ENCODE measurements at regions not wholly inside any gene's neighbourhood (a gene's known extent, or its start where the extent isn't known, plus 50 kb on each side); places are given as distances from the start of the nearest gene placed in this dataset.

- TF ChIP-seq CTCF (IDR thresholded peaks at IDR 0.05) (peak in 1 of 3 experiments; percentile 6), POLR2A (IDR thresholded peaks at IDR 0.05; ENCODE audit: low read depth) (no peak), POLR2AphosphoS5 (IDR thresholded peaks at IDR 0.05) (no peak)
Measured at GRCh38 chr4:112982680-112983079, 66.8 kb upstream of the ANK2 start.
